HUES64 (cell line): ENCODE measurements at regions not wholly inside any gene's neighbourhood (a gene's known extent, or its start where the extent isn't known, plus 50 kb on each side); places are given as distances from the start of the nearest gene placed in this dataset.

Experiments
- H3K27ac ChIP-seq: 2 replicates; pipeline ENCODE4 v1.7.0; 2013; ENCODE audit warnings: low read depth, low read length, inconsistent platforms
- H3K27me3 ChIP-seq: 2 replicates; pipeline ENCODE4 v1.6.1; 2013; ENCODE audit warnings: mild to moderate bottlenecking, low read length; ENCODE audit not compliant: insufficient read depth
- H3K36me3 ChIP-seq: 2 replicates; pipeline ENCODE4 v1.6.1; 2013; ENCODE audit warnings: mild to moderate bottlenecking, low read length; ENCODE audit not compliant: insufficient read depth
- H3K4me1 ChIP-seq: 2 replicates; pipeline ENCODE4 v1.6.1; 2013; ENCODE audit warnings: mild to moderate bottlenecking, low read length, moderate library complexity; ENCODE audit not compliant: insufficient read depth
- H3K4me3 ChIP-seq: 2 replicates; pipeline ENCODE4 v1.5.1; 2013; ENCODE audit warnings: mild to moderate bottlenecking, low read length, moderate library complexity
- H3K9ac ChIP-seq: 2 replicates; pipeline ENCODE4 v1.6.1; 2013; ENCODE audit warnings: mild to moderate bottlenecking, low read depth, low read length
- H3K9me3 ChIP-seq: 2 replicates; pipeline ENCODE4 v1.6.1; 2013; ENCODE audit warnings: low read depth, low read length; ENCODE audit not compliant: insufficient read depth
- WGBS: fragments of 150-250, 120-280 bp; methylation state at CpG from one replicate; pipeline ENCODE4 v1.1.7; 2013; ENCODE audit warnings: missing lambda C conversion rate; 5-methylcytosine and 5-hydroxymethylcytosine counted together

GRCh38 chr11:127737499-127737898 lies 736.9 kb upstream of the KIRREL3 start:
- no peak overlapping the region for H3K4me3 ChIP-seq
- H3K36me3 ChIP-seq, result no peaks in the 10 kb centered on the region
- WGBS, result 98% methylated on average over 2 of the region's 2 CpGs
- H3K27me3 ChIP-seq, result no peaks in the 10 kb centered on the region
- no peak overlapping the region for H3K27ac ChIP-seq
- no peaks in the 10 kb centered on the region for H3K9me3 ChIP-seq
- H3K4me1 ChIP-seq, result no peaks in the 10 kb centered on the region
- no peak overlapping the region for H3K9ac ChIP-seq

- Histone ChIP-seq H3K27ac (no peak overlapping the region), H3K4me3 (no peak overlapping the region), H3K4me1 (no peaks in the 10 kb centered on the region), H3K27me3 (no peaks in the 10 kb centered on the region), H3K9ac (no peak overlapping the region), H3K36me3 (no peaks in the 10 kb centered on the region), H3K9me3 (no peaks in the 10 kb centered on the region)
- 72% methylated on average over 4 of the region's 4 CpGs for WGBS
Measured at GRCh38 chr11:127733552-127733951, 733.0 kb upstream of the KIRREL3 start.

- Histone ChIP-seq H3K9ac (no peak overlapping the region), H3K4me1 (no peaks in the 10 kb centered on the region), H3K27me3 (no peaks in the 10 kb centered on the region), H3K36me3 (no peaks in the 10 kb centered on the region), H3K9me3 (no peaks in the 10 kb centered on the region), H3K4me3 (no peak overlapping the region), H3K27ac (no peak overlapping the region)
- WGBS, result 71% methylated on average over 1 of the region's 1 CpG
Measured at GRCh38 chr11:127726367-127726766, 725.8 kb upstream of the KIRREL3 start.

GRCh38 chr11:127723714-127724113 lies 723.1 kb upstream of the KIRREL3 start:
- no peak overlapping the region for H3K4me3 ChIP-seq
- no peaks in the 10 kb centered on the region for H3K27me3 ChIP-seq
- no peak overlapping the region for H3K9ac ChIP-seq
- H3K36me3 ChIP-seq, result no peaks in the 10 kb centered on the region
- no peaks in the 10 kb centered on the region for H3K9me3 ChIP-seq
- 60% methylated on average over 1 of the region's 1 CpG for WGBS
- no peak overlapping the region for H3K27ac ChIP-seq
- no peaks in the 10 kb centered on the region for H3K4me1 ChIP-seq

GRCh38 chr11:127713226-127713625 lies 712.7 kb upstream of the KIRREL3 start:
- Histone ChIP-seq H3K9me3 (no peaks in the 10 kb centered on the region), H3K4me1 (no peaks in the 10 kb centered on the region), H3K36me3 (no peaks in the 10 kb centered on the region), H3K4me3 (no peak overlapping the region), H3K27me3 (no peaks in the 10 kb centered on the region), H3K27ac (no peak overlapping the region), H3K9ac (no peak overlapping the region)
- WGBS, result 100% methylated on average over 1 of the region's 2 CpGs

GRCh38 chr11:127711748-127712147 lies 711.2 kb upstream of the KIRREL3 start:
- H3K4me3 ChIP-seq, result no peak overlapping the region
- no peaks in the 10 kb centered on the region for H3K9me3 ChIP-seq
- no peak overlapping the region for H3K9ac ChIP-seq
- no peaks in the 10 kb centered on the region for H3K4me1 ChIP-seq
- WGBS, result 95% methylated on average over 6 of the region's 6 CpGs
- no peaks in the 10 kb centered on the region for H3K36me3 ChIP-seq
- no peak overlapping the region for H3K27ac ChIP-seq
- no peaks in the 10 kb centered on the region for H3K27me3 ChIP-seq

GRCh38 chr11:127710831-127711230 lies 710.3 kb upstream of the KIRREL3 start:
- Histone ChIP-seq H3K9me3 (no peaks in the 10 kb centered on the region), H3K4me1 (no peaks in the 10 kb centered on the region), H3K36me3 (no peaks in the 10 kb centered on the region), H3K27me3 (no peaks in the 10 kb centered on the region), H3K4me3 (no peak overlapping the region), H3K27ac (no peak overlapping the region), H3K9ac (no peak overlapping the region)
- WGBS, result 96% methylated on average over 1 of the region's 1 CpG

GRCh38 chr11:127709960-127710359 lies 709.4 kb upstream of the KIRREL3 start:
- Histone ChIP-seq H3K27ac (no peak overlapping the region), H3K9ac (no peak overlapping the region), H3K36me3 (no peaks in the 10 kb centered on the region), H3K4me1 (no peaks in the 10 kb centered on the region), H3K9me3 (no peaks in the 10 kb centered on the region), H3K4me3 (no peak overlapping the region), H3K27me3 (no peaks in the 10 kb centered on the region)
- WGBS, result 90% methylated on average over 3 of the region's 3 CpGs

- Histone ChIP-seq H3K4me1 (no peaks in the 10 kb centered on the region), H3K27ac (no peak overlapping the region), H3K9me3 (peaks cover 5% of the 10 kb centered on the region; the same call in 1 of the 2 replicates), H3K27me3 (no peaks in the 10 kb centered on the region), H3K4me3 (no peak overlapping the region), H3K9ac (no peak overlapping the region), H3K36me3 (no peaks in the 10 kb centered on the region)
- 96% methylated on average over 3 of the region's 3 CpGs for whole genome bisulfite sequencing
Measured at GRCh38 chr11:127693686-127694085, 693.1 kb upstream of the KIRREL3 start.

GRCh38 chr11:127683321-127683720 lies 682.8 kb upstream of the KIRREL3 start:
- Histone ChIP-seq H3K36me3 (no peaks in the 10 kb centered on the region), H3K4me3 (no peak overlapping the region), H3K27ac (no peak overlapping the region), H3K9me3 (no peaks in the 10 kb centered on the region), H3K27me3 (no peaks in the 10 kb centered on the region), H3K4me1 (no peaks in the 10 kb centered on the region), H3K9ac (no peak overlapping the region)
- WGBS, result 98% methylated on average over 4 of the region's 4 CpGs

- Histone ChIP-seq H3K36me3 (no peaks in the 10 kb centered on the region), H3K27ac (no peak overlapping the region), H3K4me1 (peaks cover 3% of the 10 kb centered on the region; the same call in 1 of the 2 replicates), H3K4me3 (no peak overlapping the region), H3K27me3 (no peaks in the 10 kb centered on the region), H3K9ac (no peak overlapping the region), H3K9me3 (no peaks in the 10 kb centered on the region)
- WGBS, result 94% methylated on average over 6 of the region's 8 CpGs
Measured at GRCh38 chr11:127679816-127680545, 679.4 kb upstream of the KIRREL3 start.

- no peak overlapping the region for H3K9ac ChIP-seq
- H3K36me3 ChIP-seq, result no peaks in the 10 kb centered on the region
- no peaks in the 10 kb centered on the region for H3K27me3 ChIP-seq
- no peaks in the 10 kb centered on the region for H3K9me3 ChIP-seq
- H3K4me1 ChIP-seq, result peaks cover 3% of the 10 kb centered on the region; the same call in 1 of the 2 replicates
- WGBS, result 92% methylated on average over 2 of the region's 2 CpGs
- no peak overlapping the region for H3K4me3 ChIP-seq
- no peak overlapping the region for H3K27ac ChIP-seq
Measured at GRCh38 chr11:127678631-127679030, 678.1 kb upstream of the KIRREL3 start.
